Neural progenitor cell (in vitro differentiated cells): ENCODE measurements at regions not wholly inside any gene's neighbourhood (a gene's known extent, or its start where the extent isn't known, plus 50 kb on each side); places are given as distances from the start of the nearest gene placed in this dataset.

Source experiments
- EZH2 ChIP-seq: fragments of 200-600 bp; sonication (generic); IDR thresholded peaks from 2 replicates; pipeline ENCODE4 v1.6.1; 2017; ENCODE audit warnings: antibody characterized with exemption, mild to moderate bottlenecking, moderate library complexity
- EZH2phosphoT487 ChIP-seq: fragments of 200-600 bp; sonication (generic); IDR thresholded peaks from 2 replicates; pipeline ENCODE4 v1.6.1; 2017; ENCODE audit warnings: antibody characterized with exemption
- TF ChIP-seq, protein P1 (sequence below): fragments of 200-600 bp; sonication (generic); IDR thresholded peaks from 2 replicates; pipeline ENCODE4 v1.5.1; 2017; ENCODE audit warnings: antibody characterized with exemption, mild to moderate bottlenecking

DNA sequence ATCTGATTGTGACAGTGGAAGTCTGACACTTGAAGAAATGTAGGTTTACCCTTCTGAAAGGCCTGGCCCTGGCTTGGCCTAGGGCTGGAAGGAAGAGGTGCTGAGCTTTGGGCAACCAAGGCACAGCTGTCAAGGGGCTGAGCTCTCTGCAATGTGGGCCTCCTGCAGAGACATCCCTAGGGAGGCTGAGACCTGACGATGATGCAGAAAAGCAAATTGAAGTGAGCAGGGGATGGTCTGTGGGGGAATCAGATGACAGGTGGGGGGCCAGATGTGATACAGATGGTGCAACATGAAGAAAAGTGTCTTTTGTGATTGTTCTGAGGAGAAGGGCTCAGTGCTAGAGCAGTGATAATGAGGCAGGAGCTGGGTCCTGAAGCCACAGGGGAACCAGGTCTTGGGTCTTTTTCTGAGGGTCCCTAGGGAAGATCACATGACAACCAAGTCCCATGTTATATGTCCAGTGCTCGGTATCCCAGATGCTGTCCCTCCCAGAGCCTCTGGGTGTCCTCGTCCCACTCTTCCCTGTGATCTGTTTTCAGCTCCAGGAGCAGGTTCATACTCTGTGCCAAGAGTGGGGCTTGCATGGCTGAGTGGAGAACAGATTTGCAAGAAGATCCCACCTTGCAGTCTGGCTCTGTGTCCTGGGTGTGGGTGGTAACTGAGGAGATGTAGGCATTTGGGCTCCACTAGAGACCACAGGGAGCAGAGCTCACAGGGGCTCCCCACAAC lies 79.9 kb upstream of the VPREB1 start:
- TF ChIP-seq, protein P1, sequence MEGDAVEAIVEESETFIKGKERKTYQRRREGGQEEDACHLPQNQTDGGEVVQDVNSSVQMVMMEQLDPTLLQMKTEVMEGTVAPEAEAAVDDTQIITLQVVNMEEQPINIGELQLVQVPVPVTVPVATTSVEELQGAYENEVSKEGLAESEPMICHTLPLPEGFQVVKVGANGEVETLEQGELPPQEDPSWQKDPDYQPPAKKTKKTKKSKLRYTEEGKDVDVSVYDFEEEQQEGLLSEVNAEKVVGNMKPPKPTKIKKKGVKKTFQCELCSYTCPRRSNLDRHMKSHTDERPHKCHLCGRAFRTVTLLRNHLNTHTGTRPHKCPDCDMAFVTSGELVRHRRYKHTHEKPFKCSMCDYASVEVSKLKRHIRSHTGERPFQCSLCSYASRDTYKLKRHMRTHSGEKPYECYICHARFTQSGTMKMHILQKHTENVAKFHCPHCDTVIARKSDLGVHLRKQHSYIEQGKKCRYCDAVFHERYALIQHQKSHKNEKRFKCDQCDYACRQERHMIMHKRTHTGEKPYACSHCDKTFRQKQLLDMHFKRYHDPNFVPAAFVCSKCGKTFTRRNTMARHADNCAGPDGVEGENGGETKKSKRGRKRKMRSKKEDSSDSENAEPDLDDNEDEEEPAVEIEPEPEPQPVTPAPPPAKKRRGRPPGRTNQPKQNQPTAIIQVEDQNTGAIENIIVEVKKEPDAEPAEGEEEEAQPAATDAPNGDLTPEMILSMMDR, result peak; percentile 13
- TF ChIP-seq EZH2phosphoT487 (no peak), EZH2 (no peak)
